H1 (cell line): ENCODE measurements at regions not wholly inside any gene's neighbourhood (a gene's known extent, or its start where the extent isn't known, plus 50 kb on each side); places are given as distances from the start of the nearest gene placed in this dataset.

Experiments
- FOSL1 ChIP-seq: IDR thresholded peaks from 2 replicates; pipeline ENCODE4 v1.6.1; 2011; ENCODE audit warnings: mild to moderate bottlenecking, low read depth, low read length, moderate library complexity; ENCODE audit not compliant: insufficient read depth
- RAD21 ChIP-seq, 2 experiments: IDR thresholded peaks in 1 of 2; conservative IDR thresholded peaks in 1 of 2; 2 replicates each; pipeline ENCODE4 v1.6.1; 2011; ENCODE audit warnings: low read depth in 2 of 2, low read length in 2 of 2, improper control_type of control experiment in 1 of 2, inconsistent platforms in 1 of 2, mild to moderate bottlenecking in 1 of 2, moderate library complexity in 1 of 2

DNA sequence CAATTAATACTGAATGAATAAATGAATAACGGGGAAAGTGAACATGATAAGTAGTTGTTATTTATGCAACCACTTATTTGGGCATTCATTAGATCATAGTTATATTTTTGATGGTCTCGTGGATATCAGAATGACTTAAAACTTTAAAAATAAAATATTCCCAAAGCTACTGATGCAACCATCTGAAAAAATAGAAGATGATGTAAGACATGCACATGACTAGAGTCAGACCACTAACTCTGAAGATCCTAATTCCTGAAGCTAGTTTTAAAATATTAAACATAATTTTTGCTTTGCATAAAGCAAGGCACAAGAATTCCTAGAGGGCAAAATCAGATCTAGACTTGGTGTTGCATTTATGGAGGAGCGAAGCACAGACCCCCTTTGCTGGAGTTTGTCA, 616.1 kb downstream of the IRS1 start (continued):
- TF ChIP-seq FOSL1, result no peak
- TF ChIP-seq RAD21 (IDR thresholded peaks at IDR 0.05 in 1 of 2, conservative IDR thresholded peaks at IDR 0.05 in 1 of 2; ENCODE audit: low read depth in 2 of 2, low read length in 2 of 2), result no peak
- TF ChIP-seq, all 59 proteins: peak for 0
